ENCODE measurements at regions not wholly inside any gene's neighbourhood (a gene's known extent, or its start where the extent isn't known, plus 50 kb on each side); places are given as distances from the start of the nearest gene placed in this dataset.

DNA sequence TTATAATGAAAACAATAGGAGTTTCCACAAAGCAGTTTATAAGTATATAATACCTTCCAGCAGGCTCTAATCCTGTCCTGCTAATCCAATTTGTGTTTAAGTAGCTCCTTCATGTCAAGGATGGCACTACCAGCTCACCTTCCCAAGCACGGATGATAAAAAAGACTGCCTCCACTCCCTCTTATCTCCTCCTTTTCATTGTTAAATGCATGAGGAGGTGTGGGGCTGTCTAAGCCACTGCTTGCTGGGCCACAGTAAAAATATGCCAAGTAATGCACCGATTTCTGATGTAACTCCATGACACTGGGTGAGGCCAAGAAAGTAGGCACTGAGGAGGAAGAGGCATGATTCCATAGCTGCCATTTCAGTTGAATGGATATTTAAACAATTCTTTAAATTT, 193.1 kb downstream of the ZIC5 start:
- TF ChIP-seq POLR2A (IDR thresholded peaks at IDR 0.05): no peak
- TF ChIP-seq, protein P1, sequence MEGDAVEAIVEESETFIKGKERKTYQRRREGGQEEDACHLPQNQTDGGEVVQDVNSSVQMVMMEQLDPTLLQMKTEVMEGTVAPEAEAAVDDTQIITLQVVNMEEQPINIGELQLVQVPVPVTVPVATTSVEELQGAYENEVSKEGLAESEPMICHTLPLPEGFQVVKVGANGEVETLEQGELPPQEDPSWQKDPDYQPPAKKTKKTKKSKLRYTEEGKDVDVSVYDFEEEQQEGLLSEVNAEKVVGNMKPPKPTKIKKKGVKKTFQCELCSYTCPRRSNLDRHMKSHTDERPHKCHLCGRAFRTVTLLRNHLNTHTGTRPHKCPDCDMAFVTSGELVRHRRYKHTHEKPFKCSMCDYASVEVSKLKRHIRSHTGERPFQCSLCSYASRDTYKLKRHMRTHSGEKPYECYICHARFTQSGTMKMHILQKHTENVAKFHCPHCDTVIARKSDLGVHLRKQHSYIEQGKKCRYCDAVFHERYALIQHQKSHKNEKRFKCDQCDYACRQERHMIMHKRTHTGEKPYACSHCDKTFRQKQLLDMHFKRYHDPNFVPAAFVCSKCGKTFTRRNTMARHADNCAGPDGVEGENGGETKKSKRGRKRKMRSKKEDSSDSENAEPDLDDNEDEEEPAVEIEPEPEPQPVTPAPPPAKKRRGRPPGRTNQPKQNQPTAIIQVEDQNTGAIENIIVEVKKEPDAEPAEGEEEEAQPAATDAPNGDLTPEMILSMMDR (IDR thresholded peaks at IDR 0.05): no peak

Measured in Peyer's patch (tissue), 4 donors.